NT2/D1 (cell line): ENCODE measurements at regions not wholly inside any gene's neighbourhood (a gene's known extent, or its start where the extent isn't known, plus 50 kb on each side); places are given as distances from the start of the nearest gene placed in this dataset.

ENCODE experiments used
- DNase-seq: peaks from one replicate; pipeline ENCODE4 v3.0.0-alpha.2; 2011; ENCODE audit warnings: low read depth, low spot score
- H3K27me3 ChIP-seq: 2 replicates; pipeline ENCODE4 v1.6.0; 2011; ENCODE audit warnings: mild to moderate bottlenecking; ENCODE audit not compliant: insufficient read length, insufficient read depth
- H3K36me3 ChIP-seq: 2 replicates; pipeline ENCODE4 v1.6.1; 2011; ENCODE audit warnings: mild to moderate bottlenecking, low read length, mixed read lengths; ENCODE audit not compliant: insufficient read depth, insufficient read length
- H3K4me1 ChIP-seq: 2 replicates; pipeline ENCODE4 v1.5.1; 2011; ENCODE audit not compliant: insufficient read depth, insufficient read length
- H3K4me3 ChIP-seq: 2 replicates; pipeline ENCODE4 v1.5.1; 2011; ENCODE audit warnings: low read depth; ENCODE audit not compliant: insufficient read length
- H3K9ac ChIP-seq: 2 replicates; pipeline ENCODE4 v1.6.0; 2011; ENCODE audit warnings: low read depth; ENCODE audit not compliant: insufficient read length
- H3K9me3 ChIP-seq: 2 replicates; pipeline ENCODE4 v1.5.1; 2011; ENCODE audit warnings: mild to moderate bottlenecking, low read length; ENCODE audit not compliant: insufficient read depth
- SUZ12 ChIP-seq: IDR thresholded peaks from 2 replicates; pipeline ENCODE4 v1.6.1; 2011; ENCODE audit not compliant: insufficient read length, insufficient read depth; ENCODE audit errors: extremely low read depth
- YY1 ChIP-seq: IDR thresholded peaks from 2 replicates; pipeline ENCODE4 v1.6.1; 2011; ENCODE audit not compliant: insufficient read length, insufficient read depth
- ZNF274 ChIP-seq: IDR thresholded peaks from 2 replicates; pipeline ENCODE4 v1.6.1; 2011; ENCODE audit warnings: mild to moderate bottlenecking, low read depth, low read length

GRCh38 chr11:105193260-105193659 lies 53.7 kb upstream of the CARD18 start:
- H3K36me3 ChIP-seq, result no peaks in the 10 kb centered on the region
- no peak overlapping the region for H3K9ac ChIP-seq
- no peaks in the 10 kb centered on the region for H3K4me1 ChIP-seq
- TF ChIP-seq SUZ12 (no peak), YY1 (no peak), ZNF274 (no peak)
- H3K9me3 ChIP-seq, result no peaks in the 10 kb centered on the region
- DNase-seq, result no peak
- no peaks in the 10 kb centered on the region for H3K27me3 ChIP-seq
- H3K4me3 ChIP-seq, result no peak overlapping the region

GRCh38 chr11:105192115-105192514 lies 52.5 kb upstream of the CARD18 start:
- DNase-seq, result no peak
- Histone ChIP-seq H3K27me3 (no peaks in the 10 kb centered on the region), H3K36me3 (no peaks in the 10 kb centered on the region), H3K9ac (no peak overlapping the region), H3K9me3 (no peaks in the 10 kb centered on the region), H3K4me3 (no peak overlapping the region), H3K4me1 (no peaks in the 10 kb centered on the region)
- no peak for TF ChIP-seq ZNF274
- no peak for TF ChIP-seq YY1

- no peak overlapping the region for H3K9ac ChIP-seq
- DNase-seq, result no peak
These were observed 50.0 kb upstream of the CARD18 start for GRCh38 chr11:105189581-105189980.

More at GRCh38 chr11:105189581-105189980, 50.0 kb upstream of the CARD18 start:
- Histone ChIP-seq H3K4me1 (no peaks in the 10 kb centered on the region), H3K9me3 (no peaks in the 10 kb centered on the region), H3K27me3 (no peaks in the 10 kb centered on the region), H3K36me3 (no peaks in the 10 kb centered on the region), H3K4me3 (no peak overlapping the region)
- TF ChIP-seq YY1 (no peak), ZNF274 (no peak), SUZ12 (no peak)
